ENCODE measurements at regions not wholly inside any gene's neighbourhood (a gene's known extent, or its start where the extent isn't known, plus 50 kb on each side); places are given as distances from the start of the nearest gene placed in this dataset.

DNA sequence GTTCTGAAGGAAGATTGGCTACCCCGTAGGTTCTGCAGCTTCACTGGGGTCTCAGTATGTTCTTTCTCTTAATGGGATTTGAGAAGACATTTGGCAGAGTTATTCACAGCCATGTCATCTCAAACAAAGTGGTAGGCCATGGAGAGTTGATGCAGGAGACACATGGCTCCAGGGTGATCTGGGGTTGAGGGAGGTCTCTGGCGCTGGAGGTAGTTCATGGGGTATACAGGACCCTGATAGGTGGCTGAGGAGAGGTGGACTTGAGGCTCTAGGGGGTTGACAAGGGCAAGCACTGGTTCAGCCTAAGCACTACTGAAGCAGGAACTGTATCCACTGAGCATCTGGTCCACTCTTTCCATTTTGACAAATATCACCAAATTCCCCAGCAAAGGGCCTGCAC lies 100.4 kb downstream of the C1orf94 start:
- TF ChIP-seq ZNF121 (tag by site-specific recombination; IDR thresholded peaks at IDR 0.05) (no peak), ZFP37 (tag by site-specific recombination; IDR thresholded peaks at IDR 0.05) (no peak), ZNF350 (tag by site-specific recombination; IDR thresholded peaks at IDR 0.05) (no peak), ZNF223 (tag by site-specific recombination; IDR thresholded peaks at IDR 0.05) (no peak), ZNF514 (tag by site-specific recombination; IDR thresholded peaks at IDR 0.05) (no peak), YY1 (tag by site-specific recombination; IDR thresholded peaks at IDR 0.05) (no peak), ZBTB21 (tag by site-specific recombination; IDR thresholded peaks at IDR 0.05) (no peak), KLF16 (tag by site-specific recombination; IDR thresholded peaks at IDR 0.05) (no peak), BCL11B (tag by site-specific recombination; IDR thresholded peaks at IDR 0.05; ENCODE audit: low read depth) (no peak), ZNF311 (tag by site-specific recombination; IDR thresholded peaks at IDR 0.05; ENCODE audit: borderline replicate concordance) (no peak), ZNF341 (tag by site-specific recombination; IDR thresholded peaks at IDR 0.05; ENCODE audit: low read depth) (no peak), ZNF768 (tag by site-specific recombination; IDR thresholded peaks at IDR 0.05) (no peak)
- TF ChIP-seq, protein P1, sequence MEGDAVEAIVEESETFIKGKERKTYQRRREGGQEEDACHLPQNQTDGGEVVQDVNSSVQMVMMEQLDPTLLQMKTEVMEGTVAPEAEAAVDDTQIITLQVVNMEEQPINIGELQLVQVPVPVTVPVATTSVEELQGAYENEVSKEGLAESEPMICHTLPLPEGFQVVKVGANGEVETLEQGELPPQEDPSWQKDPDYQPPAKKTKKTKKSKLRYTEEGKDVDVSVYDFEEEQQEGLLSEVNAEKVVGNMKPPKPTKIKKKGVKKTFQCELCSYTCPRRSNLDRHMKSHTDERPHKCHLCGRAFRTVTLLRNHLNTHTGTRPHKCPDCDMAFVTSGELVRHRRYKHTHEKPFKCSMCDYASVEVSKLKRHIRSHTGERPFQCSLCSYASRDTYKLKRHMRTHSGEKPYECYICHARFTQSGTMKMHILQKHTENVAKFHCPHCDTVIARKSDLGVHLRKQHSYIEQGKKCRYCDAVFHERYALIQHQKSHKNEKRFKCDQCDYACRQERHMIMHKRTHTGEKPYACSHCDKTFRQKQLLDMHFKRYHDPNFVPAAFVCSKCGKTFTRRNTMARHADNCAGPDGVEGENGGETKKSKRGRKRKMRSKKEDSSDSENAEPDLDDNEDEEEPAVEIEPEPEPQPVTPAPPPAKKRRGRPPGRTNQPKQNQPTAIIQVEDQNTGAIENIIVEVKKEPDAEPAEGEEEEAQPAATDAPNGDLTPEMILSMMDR (tag by site-specific recombination; IDR thresholded peaks at IDR 0.05) = no peak
